GM19023 (cell line): ENCODE measurements at regions not wholly inside any gene's neighbourhood (a gene's known extent, or its start where the extent isn't known, plus 50 kb on each side); places are given as distances from the start of the nearest gene placed in this dataset.
"Not testable (repeated sequence)": the region's sequence is repeated elsewhere in the genome, so short reads cannot be mapped to it uniquely, and the experiment has no call there.

ENCODE experiments used
- ATAC-seq: cut with Tn5 transposase; IDR thresholded peaks from one replicate; pipeline ENCODE4 v1.9.1; 2021; ENCODE audit warnings: mild to moderate bottlenecking, moderate library complexity; ENCODE audit not compliant: unreplicated experiment

GRCh38 chr1:213324859-213325258 lies 273.8 kb downstream of the RPS6KC1 start:
- ATAC-seq = no peak

- ATAC-seq = no peak
Measured at GRCh38 chr1:213325482-213325881, 274.4 kb downstream of the RPS6KC1 start.

- no peak for ATAC-seq
Measured at GRCh38 chr1:213326281-213327016, 275.4 kb downstream of the RPS6KC1 start.

GRCh38 chr1:213327017-213327667 lies 276.1 kb downstream of the RPS6KC1 start:
- no peak for ATAC-seq

DNA sequence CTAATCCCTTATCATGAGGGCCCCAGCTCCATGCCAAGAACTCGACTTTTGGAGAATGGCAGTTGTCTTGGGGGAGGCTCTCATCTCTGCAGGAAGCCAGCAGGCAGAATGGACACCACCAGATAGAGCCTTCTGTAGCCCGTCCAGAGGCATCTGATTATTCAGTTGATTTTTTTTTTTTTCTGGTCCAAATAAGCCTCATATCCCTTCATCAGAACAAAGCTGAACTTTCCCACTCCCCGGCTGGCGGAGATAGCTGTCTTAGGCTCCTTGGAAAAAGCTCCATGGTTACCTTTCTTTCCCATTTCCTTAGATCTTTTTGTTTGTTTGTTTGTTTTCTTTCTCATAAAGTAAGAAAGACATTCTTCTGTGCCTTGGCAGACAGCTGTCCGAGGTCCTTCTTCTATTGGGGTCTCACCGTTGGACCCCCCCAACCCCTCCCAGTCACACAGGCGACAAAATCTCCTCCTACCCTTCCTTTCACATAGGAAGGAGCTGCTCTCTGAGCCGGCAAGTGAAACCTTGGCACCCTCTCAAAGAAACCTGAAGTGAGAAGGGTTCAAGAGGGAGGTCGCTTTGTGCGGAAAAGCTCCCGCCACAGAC lies 278.5 kb downstream of the RPS6KC1 start:
- ATAC-seq = no peak

- no peak for ATAC-seq
Measured at GRCh38 chr1:213330281-213330680, 279.2 kb downstream of the RPS6KC1 start.

DNA sequence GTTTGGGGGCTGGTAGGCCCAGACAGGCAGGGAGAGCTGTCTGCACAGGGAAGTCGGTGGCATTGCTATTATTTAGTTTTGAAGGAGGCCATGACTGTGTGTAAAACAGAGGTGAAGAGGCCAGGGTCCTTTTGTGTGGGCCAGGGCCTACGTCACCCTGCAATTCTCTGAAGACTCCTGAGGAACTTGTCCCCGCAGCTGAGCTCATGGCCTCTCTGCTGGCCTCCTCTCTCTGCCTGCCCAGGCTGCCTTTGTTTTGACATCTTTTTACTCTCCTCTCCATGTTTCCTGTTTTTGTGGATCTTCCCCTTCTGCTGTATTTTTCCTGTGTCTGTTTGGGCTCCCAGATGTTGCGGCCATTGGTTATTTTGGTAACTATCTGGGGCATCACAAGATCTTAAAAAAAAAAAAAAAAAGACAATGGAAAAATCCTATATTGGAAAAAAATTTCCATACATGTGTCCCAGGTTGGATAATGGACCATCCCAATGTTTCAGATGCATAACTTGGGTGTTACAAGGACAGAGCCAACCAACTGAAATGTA lies 280.7 kb downstream of the RPS6KC1 start:
- no peak for ATAC-seq

GRCh38 chr1:213332491-213332890 lies 281.4 kb downstream of the RPS6KC1 start:
- ATAC-seq = no peak

DNA sequence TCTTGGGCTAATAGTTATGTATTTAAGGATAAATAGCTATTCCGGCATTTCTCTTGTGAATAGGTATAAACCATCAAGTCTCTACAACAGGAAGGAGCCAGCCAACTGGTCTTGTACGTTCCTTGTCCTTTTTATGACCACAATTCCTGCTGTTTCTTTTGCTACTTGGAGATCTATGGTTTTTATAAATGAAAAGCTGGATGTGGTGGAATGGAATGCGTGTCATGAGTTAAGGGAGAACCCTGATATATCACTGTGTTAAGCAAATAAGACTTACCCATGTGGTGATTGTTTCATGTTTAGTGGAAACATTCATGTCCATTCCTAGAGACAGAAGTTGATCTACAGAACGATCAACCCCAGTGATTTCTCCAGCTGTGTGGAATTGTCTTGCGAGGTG lies 282.1 kb downstream of the RPS6KC1 start:
- no peak for ATAC-seq

DNA sequence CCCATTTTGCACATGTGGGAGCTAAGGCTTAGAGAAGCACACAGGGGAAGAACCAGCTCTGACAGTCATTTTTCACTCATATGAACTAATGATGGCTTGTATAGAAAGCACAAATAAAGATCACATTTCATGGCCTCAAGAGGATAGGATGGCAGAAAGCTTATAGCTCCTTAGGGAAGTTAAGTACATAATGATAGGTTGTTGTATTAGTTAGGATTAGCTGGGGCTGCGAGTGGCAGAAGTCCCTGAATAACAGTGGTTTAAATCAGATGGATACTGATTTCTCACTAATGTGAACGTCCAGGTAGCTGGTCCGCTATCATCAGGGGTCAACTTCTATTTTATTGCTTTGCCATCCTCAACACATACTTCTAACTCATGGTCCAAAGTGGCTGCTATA lies 284.0 kb downstream of the RPS6KC1 start:
- no peak for ATAC-seq

DNA sequence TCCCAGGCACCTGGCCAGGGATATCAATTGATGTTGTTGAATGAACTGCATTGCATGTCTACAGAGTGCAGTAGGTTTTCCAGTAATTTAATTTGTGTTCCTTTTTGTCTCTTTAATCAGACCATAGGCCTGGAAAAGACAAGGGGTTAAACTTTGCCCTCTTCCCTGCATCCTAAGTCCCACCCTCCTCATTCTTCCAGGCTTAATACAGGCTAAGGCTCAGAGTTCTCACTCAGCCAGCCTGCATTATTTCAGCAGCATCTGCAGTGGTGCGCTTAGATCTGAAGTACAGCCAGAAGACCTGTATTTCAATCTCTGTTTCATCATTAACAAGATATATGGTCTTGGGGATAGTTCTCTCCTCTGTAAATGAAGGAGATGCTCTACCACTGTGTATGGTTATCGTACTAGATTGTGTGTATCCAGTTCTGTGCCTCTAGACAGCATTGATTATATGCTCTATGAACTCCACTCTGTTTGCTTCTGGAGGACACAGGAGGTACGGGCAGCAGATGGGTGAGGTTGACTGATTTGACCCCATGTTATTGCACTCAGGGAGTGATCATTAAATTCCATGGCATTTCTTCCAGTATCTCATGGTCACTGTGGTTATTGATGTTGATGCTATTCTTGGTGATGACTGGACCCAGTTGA lies 286.1 kb downstream of the RPS6KC1 start:
- no peak for ATAC-seq

- ATAC-seq = no peak
Measured at GRCh38 chr1:213340593-213340992, 289.6 kb downstream of the RPS6KC1 start.

GRCh38 chr1:213345621-213346020 lies 294.6 kb downstream of the RPS6KC1 start:
- no peak for ATAC-seq

- ATAC-seq = no peak
Measured at GRCh38 chr1:213357403-213357802, 306.4 kb downstream of the RPS6KC1 start.

GRCh38 chr1:213358368-213358767 lies 307.3 kb downstream of the RPS6KC1 start:
- not testable (repeated sequence) for ATAC-seq

DNA sequence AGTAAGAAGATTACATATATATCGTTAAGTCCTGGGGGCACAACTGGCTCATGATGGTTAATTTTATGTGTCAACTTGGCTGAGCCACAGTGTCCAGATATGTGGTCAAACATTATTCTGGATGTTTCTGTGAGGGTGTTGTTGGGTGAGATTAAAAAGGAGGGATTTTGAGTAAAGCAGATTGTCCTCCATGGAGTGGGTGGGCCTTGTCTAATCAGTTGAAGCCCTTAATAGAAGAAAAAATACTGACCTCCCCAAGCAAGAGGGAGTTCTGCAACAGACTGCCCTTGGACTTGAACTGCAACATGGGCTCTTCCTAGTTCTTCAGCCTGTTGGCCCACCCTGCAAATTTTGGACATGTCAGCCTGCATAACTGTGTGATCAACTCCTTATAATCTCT lies 311.6 kb downstream of the RPS6KC1 start:
- ATAC-seq = no peak

GRCh38 chr1:213366141-213366831 lies 315.2 kb downstream of the RPS6KC1 start:
- ATAC-seq = no peak

DNA sequence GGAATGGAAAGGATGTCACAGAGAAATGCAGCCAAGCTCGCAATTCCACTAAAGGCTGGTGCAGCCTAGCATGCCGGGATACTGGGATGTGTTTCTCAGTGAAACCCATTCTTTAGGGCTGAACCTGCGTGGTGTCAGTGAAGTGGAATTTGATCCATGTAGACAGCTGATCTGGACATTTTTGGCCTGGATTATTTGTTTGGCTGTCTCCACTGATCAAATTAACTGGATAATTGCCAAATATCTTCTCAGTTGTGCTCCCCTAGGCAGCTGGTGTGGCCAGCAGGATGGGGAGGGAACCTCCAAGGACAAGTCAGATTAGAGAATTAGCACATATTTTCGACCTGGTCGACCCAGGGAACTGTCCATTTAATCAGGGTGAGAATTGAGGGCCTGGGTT lies 318.4 kb downstream of the RPS6KC1 start:
- ATAC-seq = no peak

- ATAC-seq = no peak
Measured at GRCh38 chr1:213370523-213370922, 319.5 kb downstream of the RPS6KC1 start.

DNA sequence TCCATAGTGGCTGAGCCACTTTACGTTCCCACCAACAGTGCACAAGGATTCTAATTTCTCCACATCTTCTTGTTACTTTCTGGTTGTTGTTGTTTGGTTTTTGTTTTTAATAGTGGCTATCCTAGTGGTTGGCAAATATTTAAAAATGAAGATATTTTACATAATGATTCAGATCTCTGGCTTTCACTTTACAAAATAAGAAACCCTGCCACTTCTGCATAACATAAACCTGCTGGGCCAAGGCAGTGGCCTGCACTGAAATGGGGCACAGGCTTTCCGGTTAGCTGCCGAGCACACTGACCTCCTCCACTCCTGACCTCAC lies 320.4 kb downstream of the RPS6KC1 start:
- ATAC-seq = no peak
